IMR-90 (cell line): ENCODE measurements at regions not wholly inside any gene's neighbourhood (a gene's known extent, or its start where the extent isn't known, plus 50 kb on each side); places are given as distances from the start of the nearest gene placed in this dataset.

Experiments
- ATAC-seq: fragments of 200-7000 bp; cut with Tn5 transposase; 2 replicates; pipeline ENCODE4 v1.9.1; 2020; ENCODE audit warnings: low read depth, mild to moderate bottlenecking, moderate library complexity
- BruUV-seq: library from RNA; stranded (reverse); fragments of 400-500 nt; replicated peaks from 2 replicates; lab custom pipeline; 2021; lab: Mats Ljungman, UMichigan
- CTCF ChIA-PET: fragments of 300-600 bp; formaldehyde crosslinking; extraction: SDS; loops from one replicate; lab custom pipeline; 2021; ENCODE audit warnings: antibody characterized with exemption; lab: Yijun Ruan, JAX
- POLR2A ChIA-PET: fragments of 300-600 bp; sonication (Branson Sonifier 250); formaldehyde crosslinking; loops from one replicate; lab custom pipeline; 2022; ENCODE audit warnings: antibody characterized with exemption; ENCODE audit not compliant: unreplicated experiment; lab: Charles Lee
- DNase-seq: peaks from one replicate; pipeline ENCODE4 v3.0.0; 2013
- H2AFZ ChIP-seq: replicated peaks from 2 replicates; pipeline ENCODE3; 2013; ENCODE audit warnings: low read length, mild to moderate bottlenecking; ENCODE audit not compliant: poor library complexity
- H2AK5ac ChIP-seq: 2 replicates; pipeline ENCODE4 v1.6.1; 2013; ENCODE audit warnings: low read depth, low read length, inconsistent platforms
- H2AK9ac ChIP-seq: replicated peaks from 2 replicates; pipeline ENCODE3; 2013; ENCODE audit warnings: mild to moderate bottlenecking, low read depth, low read length, moderate library complexity; ENCODE audit not compliant: poor library complexity
- H2BK120ac ChIP-seq: 2 replicates; pipeline ENCODE4 v1.6.1; 2013; ENCODE audit warnings: low read depth, low read length, inconsistent platforms
- H2BK15ac ChIP-seq: 3 replicates; pipeline ENCODE4 v1.6.1; 2013; ENCODE audit warnings: low read depth, low read length, inconsistent platforms
- H2BK20ac ChIP-seq: 2 replicates; pipeline ENCODE4 v1.6.1; 2013; ENCODE audit warnings: low read depth, mild to moderate bottlenecking, inconsistent platforms, low read length, moderate library complexity
- H2BK5ac ChIP-seq: 2 replicates; pipeline ENCODE4 v1.6.1; 2013; ENCODE audit warnings: mild to moderate bottlenecking, low read depth, low read length, inconsistent platforms; ENCODE audit not compliant: poor library complexity, severe bottlenecking
- H3K14ac ChIP-seq: replicated peaks from 2 replicates; pipeline ENCODE4 v1.6.1; 2013; ENCODE audit warnings: low read depth, low read length, inconsistent platforms
- H3K18ac ChIP-seq: 2 replicates; pipeline ENCODE4 v1.6.1; 2013; ENCODE audit warnings: low read depth, low read length, control low read depth
- H3K23ac ChIP-seq: 2 replicates; pipeline ENCODE4 v1.6.1; 2013; ENCODE audit warnings: low read depth, low read length, inconsistent platforms
- H3K27ac ChIP-seq: 2 replicates; pipeline ENCODE4 v1.5.1; 2013; ENCODE audit warnings: mild to moderate bottlenecking, control low read depth, low read length; ENCODE audit not compliant: insufficient read depth
- H3K27me3 ChIP-seq: 2 replicates; pipeline ENCODE4 v1.6.1; 2013; ENCODE audit warnings: low read length; ENCODE audit not compliant: control insufficient read depth, insufficient read depth
- H3K36me3 ChIP-seq: 2 replicates; pipeline ENCODE4 v1.6.1; 2013; ENCODE audit warnings: low read length, mixed read lengths; ENCODE audit not compliant: control insufficient read depth, insufficient read depth
- H3K4ac ChIP-seq: 2 replicates; pipeline ENCODE4 v1.6.1; 2013; ENCODE audit warnings: low read depth, low read length, inconsistent platforms
- H3K4me1 ChIP-seq: 2 replicates; pipeline ENCODE4 v1.6.1; 2013; ENCODE audit warnings: low read length, mixed read lengths; ENCODE audit not compliant: control insufficient read depth, insufficient read depth
- H3K4me2 ChIP-seq: 2 replicates; pipeline ENCODE4 v1.6.1; 2013; ENCODE audit warnings: low read depth, mild to moderate bottlenecking, control low read depth, low read length, moderate library complexity
- H3K4me3 ChIP-seq: 2 replicates; pipeline ENCODE4 v1.5.1; 2013; ENCODE audit warnings: low read depth, mild to moderate bottlenecking, control low read depth, low read length, moderate library complexity; ENCODE audit not compliant: insufficient read depth
- H3K56ac ChIP-seq: 2 replicates; pipeline ENCODE4 v1.6.1; 2013; ENCODE audit warnings: low read length, inconsistent platforms; ENCODE audit not compliant: insufficient read depth; ENCODE audit errors: extremely low read depth
- H3K79me1 ChIP-seq, 2 experiments: 2 replicates each; pipeline ENCODE4 v1.6.1; 2013; ENCODE audit warnings: low read length in 2 of 2, inconsistent platforms in 1 of 2, low read depth in 1 of 2
- H3K9ac ChIP-seq: 2 replicates; pipeline ENCODE4 v1.6.1; 2013; ENCODE audit warnings: low read depth, low read length, control low read depth
- H3K9me1 ChIP-seq: 2 replicates; pipeline ENCODE4 v1.6.1; 2013; ENCODE audit warnings: low read length, inconsistent platforms; ENCODE audit not compliant: insufficient read depth
- H3K9me3 ChIP-seq: 2 replicates; pipeline ENCODE4 v1.6.1; 2013; ENCODE audit warnings: low read length; ENCODE audit not compliant: control insufficient read depth, insufficient read depth
- H4K20me1 ChIP-seq: 2 replicates; pipeline ENCODE4 v1.6.1; 2013; ENCODE audit warnings: low read length, inconsistent platforms; ENCODE audit not compliant: insufficient read depth
- H4K5ac ChIP-seq: 2 replicates; pipeline ENCODE4 v1.6.1; 2013; ENCODE audit warnings: mild to moderate bottlenecking, low read depth, low read length, control low read depth
- H4K8ac ChIP-seq, 2 experiments: 2 replicates each; pipeline ENCODE4 v1.6.1; 2013; ENCODE audit warnings: low read depth in 2 of 2, low read length in 2 of 2, control low read depth in 1 of 2, inconsistent platforms in 1 of 2
- H4K91ac ChIP-seq: 2 replicates; pipeline ENCODE4 v1.6.1; 2013; ENCODE audit warnings: low read depth, low read length, inconsistent platforms; ENCODE audit not compliant: insufficient read depth
- MXI1 ChIP-seq: IDR thresholded peaks from 2 replicates; pipeline ENCODE4 v1.6.1; 2012; ENCODE audit warnings: low read depth, mild to moderate bottlenecking, low read length, moderate library complexity, borderline replicate concordance
- RCOR1 ChIP-seq: IDR thresholded peaks from 2 replicates; pipeline ENCODE4 v1.6.1; 2012; ENCODE audit warnings: mild to moderate bottlenecking, low read length, improper control_type of control experiment; ENCODE audit not compliant: insufficient replicate concordance
- WGBS, 2 experiments: methylation state at CpG; one replicate each; pipeline versions ENCODE4 v1.1.5 to v1.1.7; 2013; ENCODE audit warnings: missing lambda C conversion rate in 2 of 2; ENCODE audit not compliant: insufficient read length in 1 of 2; ENCODE audit errors: extremely low coverage in 2 of 2; 5-methylcytosine and 5-hydroxymethylcytosine counted together
- dilution Hi-C: fragments of 300-500 bp; cut with HindIII; formaldehyde crosslinking; loops from one replicate; pipeline ENCODE4 v1.14.3; 2018; ENCODE audit warnings: low sequenced_read_pairs; ENCODE audit not compliant: unreplicated experiment
- in situ Hi-C: fragments of 300-500 bp; cut with MboI; formaldehyde crosslinking; loops from 3 replicates; pipeline ENCODE4 v1.14.3; 2019; ENCODE audit warnings: low sequenced_read_pairs, inconsistent platforms, mixed read lengths
- intact Hi-C: fragments of 100-400 bp; cut with micrococcal nuclease; formaldehyde crosslinking; loops from 2 replicates; pipeline ENCODE4 v1.10.0; 2022

DNA sequence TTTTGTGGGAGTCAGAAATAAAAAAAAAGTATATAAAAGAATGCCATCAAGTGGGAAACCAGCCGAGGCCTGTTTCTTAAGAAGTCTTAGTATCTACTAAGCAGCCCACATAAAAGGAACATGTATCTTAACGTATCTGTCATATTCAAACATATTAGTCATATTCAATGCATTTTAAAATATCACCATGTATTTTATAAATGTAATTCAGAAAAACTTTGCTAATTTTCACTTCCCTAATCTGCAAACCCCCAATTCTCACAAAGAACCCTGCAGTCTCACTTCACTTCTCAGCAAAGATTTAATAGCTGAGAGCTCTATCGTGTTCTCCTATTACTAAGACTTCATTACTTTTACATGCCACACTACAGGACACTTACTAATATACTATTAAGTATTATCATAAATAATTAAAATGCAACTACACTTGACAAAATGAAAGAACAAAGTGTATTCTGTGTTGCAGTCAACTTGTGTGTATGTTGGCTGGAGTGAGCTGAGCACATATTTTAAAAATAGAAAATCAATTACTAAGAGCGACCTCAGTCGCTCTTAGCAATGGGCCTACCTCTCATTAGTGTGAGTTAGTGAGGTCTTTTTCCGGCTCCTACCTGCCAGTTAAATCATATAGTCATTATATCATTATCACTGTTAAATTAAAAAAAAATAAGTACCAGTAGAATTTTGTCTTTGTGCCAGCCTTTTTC, 484.3 kb downstream of the LMO4 start:
- in situ Hi-C loops: no loop called here
- no peak overlapping the region for H4K91ac ChIP-seq
- H2AFZ ChIP-seq: no peak overlapping the region
- no peak overlapping the region for H3K23ac ChIP-seq
- no peaks in the 10 kb centered on the region for H3K79me1 ChIP-seq
- no peaks in the 10 kb centered on the region for H3K27me3 ChIP-seq
- ATAC-seq (no peak), DNase-seq (no peak)
- peaks cover 6% of the 10 kb centered on the region; the same call in 1 of the 2 replicates for H3K4me1 ChIP-seq
- no peak overlapping the region for H3K18ac ChIP-seq
- no peaks in the 10 kb centered on the region for H3K36me3 ChIP-seq
- no peaks in the 10 kb centered on the region for H4K20me1 ChIP-seq
- no peak overlapping the region for H3K4ac ChIP-seq
- no peak overlapping the region for H3K14ac ChIP-seq
- CTCF ChIA-PET: no interaction called here
- WGBS, 2 experiments: no CpG with 5 or more reads among the region's 6 CpGs
- intact Hi-C loops: no loop called here
- H3K56ac ChIP-seq: no peak overlapping the region
- no peak overlapping the region for H4K5ac ChIP-seq
- POLR2A ChIA-PET: no interaction called here
- H2BK5ac ChIP-seq: no peak overlapping the region
- H2BK120ac ChIP-seq: no peak overlapping the region
- H2AK5ac ChIP-seq: no peak overlapping the region
- no peak overlapping the region for H2BK15ac ChIP-seq
- no peak overlapping the region for H3K27ac ChIP-seq
- no peaks in the 10 kb centered on the region for H3K9me3 ChIP-seq
- H3K4me3 ChIP-seq: no peak overlapping the region
- TF ChIP-seq RCOR1 (no peak), MXI1 (no peak)
- H3K9ac ChIP-seq: no peak overlapping the region
- H3K4me2 ChIP-seq: no peak overlapping the region
- no peak overlapping the region for H2AK9ac ChIP-seq
- BruUV-seq: no TSS peak
- no peak overlapping the region for H4K8ac ChIP-seq
- dilution Hi-C loops: no loop called here
- no peaks in the 10 kb centered on the region for H3K9me1 ChIP-seq
- no peak overlapping the region for H2BK20ac ChIP-seq
